Neural cell (in vitro differentiated cells): ENCODE measurements at regions not wholly inside any gene's neighbourhood (a gene's known extent, or its start where the extent isn't known, plus 50 kb on each side); places are given as distances from the start of the nearest gene placed in this dataset.
"Not testable (repeated sequence)": the region's sequence is repeated elsewhere in the genome, so short reads cannot be mapped to it uniquely, and the experiment has no call there.

Experiments
- H2AFZ ChIP-seq: fragments of 200-600, 300-800 bp; sonication (generic), shearing (Covaris generic); 2 replicates; pipeline ENCODE4 v1.6.0; 2014; ENCODE audit warnings: low read depth, mild to moderate bottlenecking, antibody characterized with exemption, low read length, moderate library complexity
- H3F3A ChIP-seq: fragments of 200-600 bp; shearing (Covaris generic); 2 replicates; pipeline ENCODE4 v1.6.1; 2016; ENCODE audit warnings: mild to moderate bottlenecking, moderate library complexity, mixed read lengths, antibody characterized with exemption, low read length; ENCODE audit not compliant: insufficient read depth, poor library complexity, severe bottlenecking
- H3K27ac ChIP-seq: fragments of 200-600, 300-800 bp; sonication (generic), shearing (Covaris generic); 2 replicates; pipeline ENCODE4 v1.5.1; 2014; ENCODE audit warnings: mild to moderate bottlenecking, low read length, moderate library complexity
- H3K27me3 ChIP-seq: fragments of 300-800, 200-600 bp; sonication (generic), shearing (Covaris generic); 2 replicates; pipeline ENCODE4 v1.6.0; 2014; ENCODE audit warnings: mild to moderate bottlenecking, low read depth, low read length, moderate library complexity; ENCODE audit not compliant: insufficient read depth
- H3K36me3 ChIP-seq: fragments of 300-800, 200-600 bp; sonication (generic), shearing (Covaris generic); 2 replicates; pipeline ENCODE4 v1.5.1; 2014; ENCODE audit warnings: mild to moderate bottlenecking, antibody characterized with exemption, low read length, moderate library complexity; ENCODE audit not compliant: insufficient read depth
- H3K4me2 ChIP-seq: fragments of 300-800, 200-600 bp; sonication (generic), shearing (Covaris generic); 2 replicates; pipeline ENCODE4 v1.6.0; 2014; ENCODE audit warnings: mild to moderate bottlenecking, low read length
- H3K4me3 ChIP-seq: fragments of 300-800, 200-600 bp; sonication (generic), shearing (Covaris generic); 2 replicates; pipeline ENCODE4 v1.5.1; 2014; ENCODE audit warnings: mild to moderate bottlenecking, low read length, moderate library complexity
- H3K79me2 ChIP-seq: fragments of 200-600 bp; shearing (Covaris generic); replicated peaks from 2 replicates; pipeline ENCODE4 v1.6.0; 2014; ENCODE audit warnings: mild to moderate bottlenecking, low read length, moderate library complexity; ENCODE audit not compliant: insufficient read depth
- H3K9ac ChIP-seq: fragments of 300-800, 200-600 bp; sonication (generic), shearing (Covaris generic); 2 replicates; pipeline ENCODE4 v1.6.1; 2016; ENCODE audit warnings: mild to moderate bottlenecking, low read length, mixed read lengths
- H3K9me2 ChIP-seq: fragments of 200-600 bp; shearing (Covaris generic); 2 replicates; pipeline ENCODE4 v1.6.1; 2016; ENCODE audit warnings: mild to moderate bottlenecking, low read length, mixed read lengths; ENCODE audit not compliant: insufficient read depth
- H3K9me3 ChIP-seq: fragments of 200-600, 300-800 bp; sonication (generic), shearing (Covaris generic); 2 replicates; pipeline ENCODE4 v1.6.1; 2016; ENCODE audit warnings: mild to moderate bottlenecking, mixed run types, low read length, moderate library complexity, mixed read lengths
- H4K20me1 ChIP-seq: fragments of 200-600 bp; shearing (Covaris generic); 2 replicates; pipeline ENCODE4 v1.6.1; 2016; ENCODE audit warnings: mild to moderate bottlenecking, mixed run types; ENCODE audit not compliant: insufficient read depth
- EP300 ChIP-seq: fragments of 450-650 bp; conservative IDR thresholded peaks from 2 replicates; pipeline ENCODE4 v1.6.1; 2014; ENCODE audit warnings: antibody characterized with exemption, mild to moderate bottlenecking, moderate library complexity; ENCODE audit not compliant: poor library complexity, severe bottlenecking
- EZH2 ChIP-seq: fragments of 200-600, 300-800 bp; shearing (Covaris generic), sonication (generic); IDR thresholded peaks from 2 replicates; pipeline ENCODE4 v1.6.1; 2014; ENCODE audit warnings: antibody characterized with exemption, low read length, borderline replicate concordance, mild to moderate bottlenecking; ENCODE audit not compliant: insufficient read depth, poor library complexity, severe bottlenecking
- MXI1 ChIP-seq: fragments of 450-650 bp; conservative IDR thresholded peaks from 2 replicates; pipeline ENCODE4 v1.6.1; 2014; ENCODE audit warnings: antibody characterized with exemption, mild to moderate bottlenecking; ENCODE audit not compliant: poor library complexity, severe bottlenecking
- POLR2AphosphoS5 ChIP-seq: IDR thresholded peaks from 2 replicates; pipeline ENCODE4 v1.6.1; 2012
- RAD21 ChIP-seq: fragments of 450-650 bp; conservative IDR thresholded peaks from 2 replicates; pipeline ENCODE4 v1.6.1; 2014; ENCODE audit warnings: antibody characterized with exemption, mild to moderate bottlenecking, moderate library complexity
- SMC3 ChIP-seq: fragments of 450-650 bp; conservative IDR thresholded peaks from 2 replicates; pipeline ENCODE4 v1.6.1; 2014; ENCODE audit warnings: antibody characterized with exemption, mild to moderate bottlenecking, moderate library complexity; ENCODE audit not compliant: poor library complexity
- TAF1 ChIP-seq: IDR thresholded peaks from 2 replicates; pipeline ENCODE4 v1.6.1; 2012; ENCODE audit warnings: low read depth
- TF ChIP-seq, protein P1 (sequence below): IDR thresholded peaks from 2 replicates; pipeline ENCODE4 v1.6.1; 2012; ENCODE audit warnings: borderline replicate concordance
- TF ChIP-seq, protein P2 (sequence below): fragments of 450-650 bp; IDR thresholded peaks from 2 replicates; pipeline ENCODE4 v1.5.1; 2014; ENCODE audit warnings: antibody characterized with exemption, mild to moderate bottlenecking, moderate library complexity; ENCODE audit not compliant: poor library complexity, severe bottlenecking

DNA sequence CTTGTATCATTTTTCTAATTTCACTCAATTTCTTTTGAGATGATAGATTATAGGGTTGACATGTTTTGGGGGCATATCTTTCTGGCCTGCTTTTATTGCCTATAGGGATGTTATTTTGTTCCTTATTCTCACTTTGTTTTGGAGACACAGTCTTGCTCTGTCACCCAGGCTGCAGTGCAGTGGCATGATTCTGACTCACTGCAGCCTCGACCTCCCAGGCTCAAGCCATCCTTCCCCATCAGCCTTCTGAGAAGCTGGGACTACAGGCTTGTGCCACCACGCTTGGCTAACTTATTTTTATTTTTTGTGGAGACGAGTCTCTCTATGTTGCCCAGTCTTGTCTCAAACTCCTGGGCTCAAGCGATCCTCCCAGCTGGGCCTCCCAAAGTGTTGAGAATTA, 72.8 kb upstream of the FAN1 start:
- H2AFZ ChIP-seq = no peak overlapping the region
- no peak overlapping the region for H3K4me3 ChIP-seq
- no peaks in the 10 kb centered on the region for H3K79me2 ChIP-seq
- H3K9me3 ChIP-seq = no peaks in the 10 kb centered on the region
- H3K27me3 ChIP-seq = no peaks in the 10 kb centered on the region
- no peaks in the 10 kb centered on the region for H3K36me3 ChIP-seq
- H3K9me2 ChIP-seq = no peaks in the 10 kb centered on the region
- H3K27ac ChIP-seq = no peak overlapping the region
- H3K4me2 ChIP-seq = no peak overlapping the region
- H3K9ac ChIP-seq = no peak overlapping the region
- H3F3A ChIP-seq = no peaks in the 10 kb centered on the region
- TF ChIP-seq, protein P1, sequence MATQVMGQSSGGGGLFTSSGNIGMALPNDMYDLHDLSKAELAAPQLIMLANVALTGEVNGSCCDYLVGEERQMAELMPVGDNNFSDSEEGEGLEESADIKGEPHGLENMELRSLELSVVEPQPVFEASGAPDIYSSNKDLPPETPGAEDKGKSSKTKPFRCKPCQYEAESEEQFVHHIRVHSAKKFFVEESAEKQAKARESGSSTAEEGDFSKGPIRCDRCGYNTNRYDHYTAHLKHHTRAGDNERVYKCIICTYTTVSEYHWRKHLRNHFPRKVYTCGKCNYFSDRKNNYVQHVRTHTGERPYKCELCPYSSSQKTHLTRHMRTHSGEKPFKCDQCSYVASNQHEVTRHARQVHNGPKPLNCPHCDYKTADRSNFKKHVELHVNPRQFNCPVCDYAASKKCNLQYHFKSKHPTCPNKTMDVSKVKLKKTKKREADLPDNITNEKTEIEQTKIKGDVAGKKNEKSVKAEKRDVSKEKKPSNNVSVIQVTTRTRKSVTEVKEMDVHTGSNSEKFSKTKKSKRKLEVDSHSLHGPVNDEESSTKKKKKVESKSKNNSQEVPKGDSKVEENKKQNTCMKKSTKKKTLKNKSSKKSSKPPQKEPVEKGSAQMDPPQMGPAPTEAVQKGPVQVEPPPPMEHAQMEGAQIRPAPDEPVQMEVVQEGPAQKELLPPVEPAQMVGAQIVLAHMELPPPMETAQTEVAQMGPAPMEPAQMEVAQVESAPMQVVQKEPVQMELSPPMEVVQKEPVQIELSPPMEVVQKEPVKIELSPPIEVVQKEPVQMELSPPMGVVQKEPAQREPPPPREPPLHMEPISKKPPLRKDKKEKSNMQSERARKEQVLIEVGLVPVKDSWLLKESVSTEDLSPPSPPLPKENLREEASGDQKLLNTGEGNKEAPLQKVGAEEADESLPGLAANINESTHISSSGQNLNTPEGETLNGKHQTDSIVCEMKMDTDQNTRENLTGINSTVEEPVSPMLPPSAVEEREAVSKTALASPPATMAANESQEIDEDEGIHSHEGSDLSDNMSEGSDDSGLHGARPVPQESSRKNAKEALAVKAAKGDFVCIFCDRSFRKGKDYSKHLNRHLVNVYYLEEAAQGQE = no peak
- TF ChIP-seq RAD21 = no peak
- no peak for TF ChIP-seq SMC3
- no peak for TF ChIP-seq EZH2
- TF ChIP-seq MXI1 = no peak
- TF ChIP-seq EP300 = no peak
- TF ChIP-seq TAF1 = no peak
- TF ChIP-seq, protein P2, sequence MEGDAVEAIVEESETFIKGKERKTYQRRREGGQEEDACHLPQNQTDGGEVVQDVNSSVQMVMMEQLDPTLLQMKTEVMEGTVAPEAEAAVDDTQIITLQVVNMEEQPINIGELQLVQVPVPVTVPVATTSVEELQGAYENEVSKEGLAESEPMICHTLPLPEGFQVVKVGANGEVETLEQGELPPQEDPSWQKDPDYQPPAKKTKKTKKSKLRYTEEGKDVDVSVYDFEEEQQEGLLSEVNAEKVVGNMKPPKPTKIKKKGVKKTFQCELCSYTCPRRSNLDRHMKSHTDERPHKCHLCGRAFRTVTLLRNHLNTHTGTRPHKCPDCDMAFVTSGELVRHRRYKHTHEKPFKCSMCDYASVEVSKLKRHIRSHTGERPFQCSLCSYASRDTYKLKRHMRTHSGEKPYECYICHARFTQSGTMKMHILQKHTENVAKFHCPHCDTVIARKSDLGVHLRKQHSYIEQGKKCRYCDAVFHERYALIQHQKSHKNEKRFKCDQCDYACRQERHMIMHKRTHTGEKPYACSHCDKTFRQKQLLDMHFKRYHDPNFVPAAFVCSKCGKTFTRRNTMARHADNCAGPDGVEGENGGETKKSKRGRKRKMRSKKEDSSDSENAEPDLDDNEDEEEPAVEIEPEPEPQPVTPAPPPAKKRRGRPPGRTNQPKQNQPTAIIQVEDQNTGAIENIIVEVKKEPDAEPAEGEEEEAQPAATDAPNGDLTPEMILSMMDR = no peak
- TF ChIP-seq POLR2AphosphoS5 = no peak
- H4K20me1 ChIP-seq = no peaks in the 10 kb centered on the region

DNA sequence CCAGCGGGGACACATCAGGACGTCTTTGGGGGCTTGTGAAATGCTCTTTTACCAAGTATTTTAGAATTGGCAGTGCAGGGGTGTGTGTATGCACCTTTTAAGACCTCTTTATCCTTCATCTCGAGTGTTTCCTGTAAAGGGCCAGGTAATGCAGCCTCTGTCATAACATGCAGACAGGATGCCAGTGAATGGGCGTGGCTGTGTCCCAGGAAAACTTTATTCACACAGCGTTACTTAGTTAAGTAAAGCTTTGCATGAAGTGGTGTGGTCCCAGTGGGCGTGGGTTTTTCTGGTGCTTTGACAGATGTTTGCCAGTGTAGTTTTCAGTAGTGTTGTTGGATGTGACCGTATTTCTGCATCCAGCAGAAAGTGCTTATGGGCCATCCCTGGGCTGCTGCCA, 70.3 kb upstream of the FAN1 start:
- H3K79me2 ChIP-seq, H3K27ac ChIP-seq, H3F3A ChIP-seq, H3K4me3 ChIP-seq, H3K4me2 ChIP-seq, H3K27me3 ChIP-seq, H3K36me3 ChIP-seq, H3K9me2 ChIP-seq, H4K20me1 ChIP-seq, H2AFZ ChIP-seq, H3K9me3 ChIP-seq, H3K9ac ChIP-seq: not testable (repeated sequence)

DNA sequence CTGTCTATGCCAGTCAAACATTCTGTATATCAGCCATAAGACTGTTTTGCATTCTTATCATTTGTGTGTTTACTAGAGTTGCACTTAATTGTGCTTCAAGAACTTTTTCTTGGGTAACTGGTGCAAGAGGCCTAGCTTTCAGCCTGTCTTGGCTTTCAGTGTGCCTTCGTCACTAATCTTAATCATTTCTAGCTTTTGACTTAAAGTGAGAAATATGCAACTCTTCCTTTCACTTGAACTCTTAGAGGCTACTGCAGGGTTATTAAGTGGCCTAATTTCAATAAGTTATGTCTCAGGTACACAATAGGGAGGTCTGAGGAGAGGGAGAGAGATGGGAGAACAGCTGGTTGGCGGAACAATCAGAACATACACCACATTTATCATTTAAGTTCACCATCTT, 62.1 kb upstream of the FAN1 start:
- not testable (repeated sequence) for H3F3A ChIP-seq, H3K27me3 ChIP-seq, H3K9ac ChIP-seq, H4K20me1 ChIP-seq, H3K36me3 ChIP-seq, H3K79me2 ChIP-seq, H3K4me3 ChIP-seq, H3K27ac ChIP-seq, H3K9me3 ChIP-seq, H3K4me2 ChIP-seq, H3K9me2 ChIP-seq, H2AFZ ChIP-seq

DNA sequence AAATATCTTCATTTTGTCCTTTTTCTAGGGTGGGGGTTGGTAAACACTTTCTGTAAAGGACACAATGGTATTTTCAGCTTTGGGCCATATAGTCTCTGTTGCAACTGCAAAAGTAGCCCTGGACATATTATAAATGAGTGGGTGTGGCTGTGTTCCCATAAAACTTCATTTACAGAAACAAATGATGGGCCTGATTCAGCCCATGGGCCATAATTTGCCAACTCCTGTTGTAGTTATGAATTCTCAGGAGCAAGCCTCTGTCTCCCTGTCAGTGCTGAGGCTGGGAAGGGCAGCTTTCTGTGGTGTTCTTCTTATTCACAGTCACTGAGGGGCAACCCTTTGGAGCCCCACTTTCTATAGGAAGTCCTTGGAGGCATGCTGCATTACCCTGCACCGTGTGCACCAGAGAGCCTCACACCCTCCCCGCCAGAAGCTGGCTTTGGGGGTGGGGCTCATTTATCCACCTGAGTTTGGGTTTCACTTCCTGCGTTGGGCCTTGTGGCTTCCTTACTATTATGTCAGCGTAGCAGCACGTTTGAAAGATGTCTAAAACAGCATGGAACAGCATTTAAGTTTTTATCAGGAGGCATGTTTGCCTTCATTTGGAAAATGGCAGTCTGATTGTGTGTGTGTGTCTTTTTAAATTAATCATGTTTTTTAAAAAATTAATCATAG, 60.8 kb upstream of the FAN1 start:
- not testable (repeated sequence) for H3K9me2 ChIP-seq, H3K36me3 ChIP-seq, H2AFZ ChIP-seq

More for the DNA sequence above, 60.8 kb upstream of the FAN1 start:
- H3F3A ChIP-seq, H3K4me2 ChIP-seq, H3K27ac ChIP-seq, H3K9me3 ChIP-seq, H4K20me1 ChIP-seq, H3K4me3 ChIP-seq, H3K9ac ChIP-seq, H3K27me3 ChIP-seq, H3K79me2 ChIP-seq: not testable (repeated sequence)
